ENCODE measurements at regions not wholly inside any gene's neighbourhood (a gene's known extent, or its start where the extent isn't known, plus 50 kb on each side); places are given as distances from the start of the nearest gene placed in this dataset.

GRCh38 chr1:189675712-189676244 is 801.9 kb downstream of the BRINP3 start:
- no peak for TF ChIP-seq CTCF (conservative IDR thresholded peaks at IDR 0.05)
- no peak for TF ChIP-seq EZH2 (IDR thresholded peaks at IDR 0.05; ENCODE audit: low read depth)

All from PC-9 (cell line).